Hypothalamus (tissue), 51 donors: ENCODE measurements at regions not wholly inside any gene's neighbourhood (a gene's known extent, or its start where the extent isn't known, plus 50 kb on each side); places are given as distances from the start of the nearest gene placed in this dataset.

ENCODE experiments used
- DNase-seq, 51 donors: peaks; one replicate each; lab custom pipeline; 2025; lab: John Stamatoyannopoulos, UW

DNA sequence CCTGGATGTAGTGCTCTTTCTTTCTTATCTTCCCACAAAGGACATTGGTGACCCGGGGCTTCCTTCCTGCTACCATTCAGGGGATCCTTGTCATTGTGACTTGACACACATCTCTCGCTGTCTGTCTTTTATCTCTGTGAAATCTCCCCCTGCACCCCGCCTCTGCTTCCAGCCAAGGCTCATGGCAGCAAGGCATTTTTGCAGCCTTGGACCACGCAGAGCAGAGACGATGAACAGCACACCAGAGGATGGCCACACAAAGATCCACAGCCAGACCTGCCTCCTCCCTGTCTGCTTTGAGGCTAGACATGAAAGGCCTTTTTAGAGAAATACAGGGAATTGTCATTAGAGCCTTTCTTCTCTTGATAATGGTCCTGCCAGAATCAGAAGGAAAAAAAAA, 549.1 kb downstream of the CDK5RAP2 start:
- DNase-seq = no peak

DNA sequence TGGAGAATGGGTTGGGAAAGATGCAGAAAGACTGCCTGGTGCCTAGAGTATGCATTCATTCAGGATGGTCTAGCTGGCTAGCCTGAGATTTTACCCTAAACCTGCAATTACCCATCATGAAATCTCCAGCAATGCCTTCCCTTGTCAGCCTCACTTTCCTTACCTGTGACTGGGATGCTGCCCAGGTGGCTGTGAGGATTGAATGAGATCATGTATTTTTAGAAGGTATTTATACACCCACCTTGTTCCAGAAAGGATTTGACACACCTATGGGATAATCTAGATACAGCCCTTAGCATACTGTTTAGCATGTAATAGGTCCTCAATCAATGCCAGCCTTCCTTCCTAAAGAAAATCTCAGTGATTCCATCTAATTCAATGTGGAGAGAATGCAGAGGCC, 561.4 kb downstream of the CDK5RAP2 start:
- no peak for DNase-seq

DNA sequence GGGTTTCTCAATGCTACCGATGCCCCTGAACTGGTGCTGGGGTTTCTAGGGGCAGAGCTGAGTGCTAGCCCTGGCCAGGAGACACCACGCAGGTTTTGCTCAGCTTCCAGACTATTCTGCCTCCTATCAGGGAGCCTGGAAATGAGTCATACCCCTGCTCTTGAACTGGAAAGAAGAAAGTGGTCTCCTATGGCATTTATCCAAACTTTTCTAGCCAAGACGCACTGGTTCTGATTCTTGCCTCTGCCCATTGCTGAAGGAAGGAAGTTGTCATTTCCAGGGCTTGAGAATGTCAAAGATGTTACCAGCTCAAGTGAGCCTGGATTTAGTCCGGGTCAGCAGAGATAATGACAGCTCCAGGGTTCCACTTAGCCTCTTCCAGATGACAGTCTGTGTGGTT, 561.9 kb downstream of the CDK5RAP2 start:
- DNase-seq = no peak

DNA sequence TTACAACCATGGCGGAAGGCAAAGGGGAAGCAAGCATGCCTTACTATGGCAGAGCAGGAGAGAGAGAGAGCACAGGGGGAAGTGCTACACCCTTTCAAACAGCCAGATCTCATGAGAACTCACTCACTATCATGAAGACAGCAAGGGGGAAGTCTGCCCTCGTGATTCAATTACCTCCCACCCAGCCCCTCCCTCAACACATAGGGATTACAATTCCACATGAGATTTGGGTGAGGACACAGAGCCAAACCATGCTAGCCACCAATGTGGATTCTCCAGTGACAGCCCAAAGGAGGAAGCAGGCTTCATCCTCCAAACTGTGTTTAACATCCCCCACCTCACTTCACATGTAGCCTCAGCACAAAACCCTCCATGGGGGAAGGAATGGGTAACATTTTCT, 563.7 kb downstream of the CDK5RAP2 start:
- no peak for DNase-seq

DNA sequence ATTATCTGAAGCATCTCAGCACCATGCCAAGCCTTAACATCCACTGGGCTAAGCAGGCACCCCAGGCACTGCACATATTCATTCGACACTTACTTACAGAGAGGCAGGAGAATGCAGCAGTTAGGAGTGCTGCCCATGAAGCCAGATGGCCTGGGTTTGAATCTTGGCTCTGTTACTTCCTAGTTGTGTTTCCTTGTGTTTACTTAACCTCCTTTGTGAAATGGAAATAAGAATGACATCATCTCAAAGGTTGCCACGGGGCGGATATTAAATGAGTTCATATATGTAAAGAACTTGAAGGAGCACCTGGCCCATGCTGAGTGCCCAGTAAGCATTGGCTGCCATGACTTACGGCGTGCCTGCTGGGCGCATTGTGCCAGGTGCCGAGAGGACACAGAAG, 565.2 kb downstream of the CDK5RAP2 start:
- DNase-seq = no peak

DNA sequence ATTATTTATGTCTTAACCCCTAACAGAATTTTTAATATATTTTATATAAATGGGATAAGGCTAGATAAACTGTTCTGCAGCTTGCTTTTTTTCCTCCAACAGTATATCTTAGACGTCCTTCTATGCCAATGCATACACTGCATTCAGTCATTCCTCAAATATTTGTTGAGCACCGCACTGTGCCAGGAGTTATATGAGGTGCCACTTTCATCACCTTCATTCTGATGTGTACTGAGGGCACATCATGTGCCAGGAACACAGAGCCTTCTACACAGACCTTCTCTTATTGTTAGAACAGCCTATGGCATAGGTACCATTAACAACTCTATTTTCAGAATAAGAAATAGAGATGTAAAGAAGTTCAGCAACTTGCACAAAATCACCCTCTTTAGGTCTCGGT, 570.1 kb downstream of the CDK5RAP2 start:
- no peak for DNase-seq

DNA sequence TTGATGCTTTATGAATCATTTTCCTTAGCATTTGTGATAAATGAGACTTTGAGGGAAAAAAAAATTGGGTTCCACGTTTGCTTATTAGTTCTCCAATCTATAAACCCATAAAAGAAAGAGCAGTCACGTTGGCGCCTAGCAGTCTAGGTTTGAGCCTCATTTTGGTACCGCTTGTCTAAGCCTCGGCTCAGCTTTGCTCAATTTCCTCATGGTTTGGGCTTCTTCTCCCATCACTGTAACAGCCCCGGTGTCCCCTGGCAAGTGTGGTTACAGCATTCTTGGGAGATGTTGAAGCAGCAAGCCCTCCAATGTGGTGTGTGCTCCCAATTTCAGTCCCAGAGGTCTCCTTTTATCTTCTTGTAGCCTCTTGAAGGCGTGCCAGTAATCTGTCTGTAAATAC, 578.4 kb downstream of the CDK5RAP2 start:
- DNase-seq = no peak

DNA sequence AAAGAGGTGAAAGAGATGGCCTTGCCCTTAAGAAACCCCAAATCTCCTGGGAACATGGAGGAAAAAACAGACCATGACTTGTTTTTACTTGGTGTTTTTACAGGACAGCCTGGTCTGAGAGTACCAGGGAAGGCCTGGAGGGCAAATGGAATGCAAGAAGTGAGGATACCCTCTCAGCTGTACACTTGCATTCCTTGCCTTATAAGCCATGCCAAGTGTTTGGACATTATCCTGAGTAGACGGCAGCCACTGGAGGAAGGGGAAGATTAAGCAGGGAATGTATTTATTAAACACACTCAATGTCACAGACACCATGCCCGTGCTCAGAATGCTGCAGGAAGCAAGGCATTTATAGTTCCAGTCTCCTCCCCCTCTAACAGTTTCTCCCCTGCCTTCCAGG, 581.4 kb downstream of the CDK5RAP2 start:
- DNase-seq = no peak

DNA sequence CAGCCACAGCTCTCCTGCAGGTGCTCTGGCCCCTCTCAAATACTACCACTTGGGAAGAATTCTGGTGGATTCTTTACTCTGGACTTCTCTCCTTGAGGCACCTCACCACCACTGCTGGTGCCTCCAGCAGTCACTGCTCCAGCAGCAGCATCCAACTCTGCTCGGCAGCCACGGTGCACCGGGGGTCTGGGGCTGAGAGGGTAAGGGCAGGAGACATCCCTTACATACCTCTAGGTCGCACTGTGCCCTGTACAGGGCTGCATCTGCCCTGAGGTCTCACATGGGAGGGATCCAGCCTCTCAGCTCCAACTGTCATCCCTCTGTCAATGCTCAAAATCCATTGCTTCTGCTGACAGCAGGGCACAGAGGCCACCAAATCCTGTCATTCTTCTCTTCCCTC, 588.2 kb downstream of the CDK5RAP2 start:
- DNase-seq = no peak

DNA sequence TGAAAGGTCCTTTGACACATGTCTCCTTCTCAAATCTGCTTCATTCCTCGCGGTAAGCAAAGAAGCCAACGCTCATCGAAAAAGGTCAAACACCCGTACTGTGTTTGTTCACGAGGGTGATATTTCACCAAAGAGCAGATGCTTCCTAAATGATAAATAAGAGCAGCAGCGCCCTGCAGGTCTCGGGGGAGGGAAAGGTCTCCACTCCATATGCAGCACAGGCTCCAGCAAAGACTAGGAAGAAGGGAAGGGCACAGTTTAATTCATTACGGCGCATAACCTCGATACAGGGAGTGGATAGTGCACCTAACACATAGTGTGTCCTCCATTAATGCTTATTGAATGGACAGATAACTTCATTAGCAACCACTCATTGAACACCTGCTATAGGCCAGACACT, 593.3 kb downstream of the CDK5RAP2 start:
- DNase-seq = no peak

DNA sequence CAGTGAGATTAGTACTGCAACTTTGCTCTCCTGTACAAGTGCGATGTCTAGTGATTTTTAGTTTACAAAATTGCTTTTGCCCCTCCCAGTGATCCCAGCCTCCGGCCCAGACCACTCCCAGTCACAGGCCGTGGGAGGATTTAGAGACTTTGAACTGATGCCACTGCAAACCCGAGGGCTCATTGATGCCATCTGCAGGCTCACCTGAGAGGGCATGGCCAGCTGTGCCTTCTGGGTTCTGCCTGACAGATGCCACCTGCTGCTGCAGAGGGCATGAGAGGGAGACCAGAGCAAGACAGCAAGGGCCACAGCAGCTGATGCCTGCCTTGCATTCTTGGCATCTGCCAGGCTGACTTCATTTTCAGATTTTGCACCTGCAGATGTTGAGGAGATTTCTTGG, 593.8 kb downstream of the CDK5RAP2 start:
- DNase-seq = no peak

DNA sequence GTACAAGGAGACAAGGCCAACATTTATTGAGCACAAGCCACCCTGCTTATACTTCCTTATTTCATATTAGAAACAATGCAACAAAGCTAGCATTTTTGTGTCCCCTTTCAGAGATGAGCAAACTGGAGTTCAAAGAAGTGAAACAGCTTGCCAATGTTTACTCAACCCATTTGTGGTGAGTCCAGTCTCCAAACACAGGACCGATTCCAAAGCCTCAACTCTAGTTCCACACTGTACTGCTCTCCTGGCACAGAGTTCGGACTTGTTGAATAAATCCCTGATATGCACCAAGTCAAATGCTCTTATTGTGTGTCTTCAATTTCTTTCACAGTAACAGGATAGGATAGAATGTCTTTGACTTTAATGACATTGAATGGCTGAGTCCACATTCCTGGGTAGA, 604.8 kb upstream of the BRINP1 start:
- DNase-seq = no peak

DNA sequence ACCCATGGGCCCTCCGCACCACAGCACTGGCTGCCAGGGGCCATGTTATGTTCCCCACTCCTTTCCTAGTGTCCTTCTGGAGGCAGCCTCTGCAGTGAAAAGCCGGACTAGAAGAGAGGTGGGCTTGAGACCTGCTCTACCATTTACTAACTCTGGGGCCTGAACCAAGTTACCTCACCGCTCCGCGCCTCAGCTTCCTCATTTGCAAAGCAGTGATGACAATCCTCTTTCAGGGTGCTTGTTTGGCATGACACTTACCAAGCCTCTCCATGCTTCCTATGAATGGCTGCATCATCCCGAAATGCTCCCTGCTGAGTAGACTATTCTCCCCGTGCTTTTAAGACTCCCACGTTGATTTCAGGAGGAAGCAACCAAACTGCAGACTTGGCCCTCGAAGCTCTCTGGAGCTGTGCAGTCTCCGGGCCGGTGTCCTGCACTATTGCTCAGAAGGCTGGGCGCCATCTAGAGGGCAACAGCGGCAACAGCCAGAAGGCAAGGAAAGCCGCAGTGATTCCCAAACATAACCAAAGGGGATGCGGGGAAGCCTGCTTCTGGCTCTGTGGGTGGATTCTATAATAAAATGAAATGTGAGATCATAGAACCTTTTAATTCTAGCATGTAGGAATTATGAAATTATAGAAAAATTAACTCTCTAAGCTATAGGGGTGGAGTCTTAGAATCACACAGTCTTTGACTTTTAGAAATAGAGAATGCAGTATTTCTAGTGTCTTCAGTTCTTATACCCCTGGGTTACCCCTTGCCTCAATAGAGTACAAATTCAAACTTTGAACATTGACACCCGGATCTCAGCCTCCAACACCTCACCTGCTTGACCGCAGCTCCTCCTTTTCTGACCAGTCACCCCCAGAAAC, 599.8 kb upstream of the BRINP1 start:
- peak in 48 of 51 donors; percentile 2 to 82 (median 50) for DNase-seq

DNA sequence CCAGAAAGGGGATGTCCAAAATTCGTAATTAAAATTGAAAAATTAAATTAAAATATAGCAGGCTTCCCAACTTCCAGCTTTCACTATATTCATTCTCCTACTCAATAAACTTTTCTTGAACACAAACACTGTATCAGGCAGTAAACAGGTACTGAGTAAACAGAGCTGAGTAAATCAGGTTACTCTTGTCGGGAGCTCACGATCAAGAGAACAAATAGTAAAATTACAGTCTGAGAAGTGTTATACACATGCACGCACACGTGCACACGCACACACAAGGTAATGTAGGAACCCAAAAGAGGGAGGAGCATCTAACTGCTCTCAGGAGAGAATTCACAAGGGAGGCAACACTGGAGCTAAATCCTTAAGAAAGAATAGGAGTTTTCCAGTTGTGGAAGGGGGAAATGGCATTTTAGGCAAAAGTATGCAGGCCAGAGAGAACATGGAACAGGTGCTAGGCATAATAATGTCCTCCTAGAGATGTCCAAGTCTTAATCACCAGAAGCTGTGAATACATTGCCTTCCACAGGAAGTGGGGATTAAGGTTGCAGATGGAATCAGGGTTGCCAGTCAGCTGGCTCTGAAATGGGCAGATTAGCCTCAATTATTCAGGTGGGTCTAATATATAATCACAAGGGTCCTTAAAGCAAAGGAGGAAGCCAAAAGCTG, 598.8 kb upstream of the BRINP1 start:
- DNase-seq = no peak

DNA sequence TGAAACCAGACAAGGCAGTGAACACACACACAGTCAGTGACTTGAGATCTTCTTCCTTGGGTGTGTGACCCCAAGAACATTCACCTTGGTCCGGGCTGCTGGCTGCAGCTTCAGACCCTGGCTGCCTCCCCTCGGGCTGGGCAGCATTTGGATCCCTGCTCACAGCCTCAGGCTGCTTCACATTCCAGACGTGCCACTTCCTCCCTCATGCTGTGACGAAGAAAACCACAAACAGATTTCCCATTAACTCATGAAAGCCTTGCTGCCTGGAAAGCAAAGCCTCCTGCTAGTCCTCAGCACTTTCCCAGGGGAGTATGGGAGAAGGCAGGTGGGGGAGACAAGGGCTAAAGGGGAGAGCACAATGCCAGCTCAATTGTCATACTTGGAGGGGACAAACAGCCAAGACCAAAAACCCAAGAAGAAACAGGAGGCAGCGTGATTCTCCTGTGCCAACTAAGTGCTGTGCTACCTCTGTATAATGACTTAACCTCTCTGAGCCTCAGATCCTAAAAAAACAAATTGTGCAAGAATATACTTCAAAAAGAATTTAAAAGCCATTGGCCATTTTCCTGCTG, 594.6 kb upstream of the BRINP1 start:
- DNase-seq = no peak

DNA sequence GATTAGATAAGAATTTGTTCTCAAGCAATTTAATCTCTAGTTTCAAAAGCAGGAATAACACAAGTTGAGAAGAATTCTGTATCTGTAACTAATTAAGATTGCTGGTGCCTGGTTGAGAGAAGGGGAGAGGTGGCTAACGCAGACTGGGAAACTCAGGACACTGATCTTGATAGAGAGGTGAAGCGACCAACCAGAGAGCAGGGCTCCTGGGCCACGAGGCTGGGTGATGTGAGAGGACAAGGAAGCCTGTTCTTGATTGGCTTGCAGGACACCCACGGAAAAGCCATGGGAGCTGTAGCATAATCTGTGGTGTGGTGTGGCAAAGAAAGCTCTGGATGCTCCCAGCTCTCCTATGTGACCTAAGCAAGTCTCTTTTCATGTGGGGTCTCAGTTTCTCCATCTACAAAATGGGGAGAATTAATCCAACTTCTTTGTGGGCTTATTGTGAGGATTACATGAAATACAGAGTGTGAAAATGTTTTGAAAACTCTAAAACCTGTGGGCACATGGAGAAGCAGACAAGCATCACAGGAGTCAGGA, 594.1 kb upstream of the BRINP1 start:
- no peak for DNase-seq

DNA sequence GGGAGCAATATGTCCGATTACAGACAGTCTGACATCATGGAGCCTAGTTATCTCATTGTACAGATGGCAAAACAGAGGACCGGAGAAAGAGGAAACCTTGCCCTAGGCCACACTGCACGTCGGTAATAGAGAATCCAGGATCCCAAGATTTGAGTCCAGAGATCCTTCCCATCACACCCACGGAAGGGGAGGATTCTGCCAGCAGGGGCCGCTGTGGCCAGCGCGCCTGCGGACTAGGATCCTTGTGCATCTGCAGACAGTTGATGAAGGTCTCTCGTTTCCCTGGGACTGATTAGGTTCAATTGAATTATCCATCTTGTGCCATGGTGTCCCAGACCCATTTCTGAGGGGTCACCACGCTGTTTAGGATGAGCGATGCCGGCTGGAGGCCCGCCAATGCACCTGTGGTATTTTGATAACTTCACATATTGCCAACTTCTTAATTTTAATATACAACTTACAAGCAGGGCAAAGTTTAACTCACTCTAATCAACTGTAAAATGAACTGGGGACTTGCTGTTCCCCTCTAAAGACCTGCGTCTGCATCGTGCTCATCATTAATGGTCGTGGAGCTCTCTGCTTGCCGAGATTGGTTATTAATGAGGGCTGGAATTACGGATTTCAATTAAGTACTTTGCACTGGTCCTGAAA, 592.7 kb upstream of the BRINP1 start:
- peak in 7 of 51 donors; percentile 1 to 26 (median 4) for DNase-seq

DNA sequence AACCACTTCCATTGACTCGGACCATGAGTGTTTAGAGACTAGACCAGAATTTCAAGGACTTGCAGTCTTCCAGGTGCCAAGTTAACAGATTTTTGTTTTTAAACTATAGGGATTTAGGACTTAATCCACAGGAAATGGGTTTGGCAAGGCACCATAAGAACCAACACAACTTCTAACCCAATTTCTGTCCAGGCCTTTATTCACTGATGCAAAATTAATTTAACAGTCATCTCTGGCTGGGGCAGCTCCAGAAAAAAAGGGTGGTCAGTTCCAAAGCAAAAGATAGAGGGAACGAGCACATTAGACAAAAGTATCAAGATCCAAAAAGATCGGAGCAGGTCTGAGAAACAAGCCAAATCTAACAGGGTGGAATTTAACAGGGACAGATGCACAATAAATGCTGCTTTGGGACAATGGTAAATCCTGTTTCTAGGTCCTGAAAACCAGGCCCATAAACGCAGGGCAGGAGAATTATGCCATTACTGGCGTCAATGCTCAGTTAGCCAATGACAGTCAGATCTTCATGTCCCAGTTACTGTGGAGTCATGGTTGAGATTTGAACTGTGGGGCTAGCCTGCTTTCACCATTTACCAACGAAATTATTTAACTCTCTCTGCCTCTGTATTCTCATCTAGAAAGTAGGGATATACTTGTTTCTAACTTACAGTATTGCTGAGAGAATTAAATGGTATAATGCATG, 590.8 kb upstream of the BRINP1 start:
- no peak for DNase-seq

DNA sequence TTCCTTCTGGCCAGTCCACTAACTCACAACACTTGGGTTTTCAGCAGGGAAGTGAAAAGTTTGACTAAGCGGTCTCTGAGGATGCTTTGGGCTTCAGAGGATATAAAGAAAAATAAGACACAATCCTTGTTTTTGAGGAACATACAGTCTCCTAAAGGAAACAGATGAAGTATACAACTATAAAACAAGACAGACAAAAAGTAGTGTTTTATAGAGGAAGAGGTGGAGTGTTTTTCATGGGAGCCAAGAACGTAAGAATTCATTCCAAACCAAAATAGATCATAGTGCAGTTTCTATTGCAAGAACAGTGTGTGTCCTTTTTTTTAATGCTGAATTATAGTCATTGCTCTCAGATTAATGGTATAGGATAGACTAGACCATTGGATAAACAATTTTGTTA, 586.9 kb upstream of the BRINP1 start:
- no peak for DNase-seq

DNA sequence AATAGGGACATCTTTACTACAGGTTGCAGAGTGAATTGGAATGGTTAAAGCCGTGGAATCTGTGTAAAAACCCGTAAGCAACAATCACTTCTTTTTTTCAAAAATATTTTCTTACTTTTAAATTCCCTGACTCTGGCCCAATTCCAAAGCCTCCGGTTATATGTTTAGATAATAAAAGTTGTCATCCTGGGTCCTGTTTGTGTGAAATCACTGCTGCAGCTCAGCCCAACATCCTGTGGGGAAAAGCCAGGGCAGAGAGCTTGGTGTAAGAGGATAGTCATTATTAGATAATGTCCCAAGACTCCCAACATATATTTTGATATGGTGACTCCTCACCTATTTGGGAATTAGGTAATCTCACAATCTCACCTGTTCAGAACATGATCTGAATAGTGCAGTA, 586.0 kb upstream of the BRINP1 start:
- DNase-seq = no peak

DNA sequence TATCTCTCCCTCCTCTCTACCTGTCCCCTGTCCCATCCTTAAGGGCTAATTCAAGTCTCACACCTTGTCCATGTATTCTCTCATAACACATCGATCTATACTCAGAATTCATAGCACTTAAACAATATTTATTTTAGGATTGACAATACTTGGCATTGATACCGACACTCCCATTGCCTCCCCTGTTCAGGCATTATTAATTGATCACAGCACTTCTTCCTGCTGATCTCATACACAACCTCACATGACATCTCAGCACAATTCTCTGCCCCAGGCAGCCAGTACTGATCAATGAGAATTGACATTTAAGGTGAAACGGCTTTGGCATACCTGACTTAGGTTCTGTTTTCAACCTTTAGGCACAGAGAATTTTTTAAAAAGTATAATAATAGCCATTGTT, 582.4 kb upstream of the BRINP1 start:
- DNase-seq = no peak
